Stomach (tissue), 4 donors: ENCODE measurements at regions not wholly inside any gene's neighbourhood (a gene's known extent, or its start where the extent isn't known, plus 50 kb on each side); places are given as distances from the start of the nearest gene placed in this dataset.

ENCODE experiments used
- CTCF ChIP-seq, 7 experiments: fragments of 450-650 bp in 4 of 7; fragments of 200-600 bp in 3 of 7; sonication (generic) in 3 of 7; IDR thresholded peaks; one replicate each; pipeline ENCODE4 v1.5.1; 2016 to 2019; ENCODE audit warnings: antibody characterized with exemption in 7 of 7, control low read depth in 2 of 7, mild to moderate bottlenecking in 1 of 7
- POLR2A ChIP-seq, 4 donors: fragments of 450-650 bp; IDR thresholded peaks; one replicate each; pipeline ENCODE4 v1.6.1; 2016; ENCODE audit warnings: antibody characterized with exemption in 4 of 4, control low read depth in 2 of 4, mild to moderate bottlenecking in 1 of 4, moderate library complexity in 1 of 4

GRCh38 chr7:57201021-57201894 is 69.0 kb upstream of the ZNF479 start:
- no peak for TF ChIP-seq POLR2A (IDR thresholded peaks at IDR 0.05)
- no peak for TF ChIP-seq CTCF (IDR thresholded peaks at IDR 0.05)
